ENCODE measurements at regions not wholly inside any gene's neighbourhood (a gene's known extent, or its start where the extent isn't known, plus 50 kb on each side); places are given as distances from the start of the nearest gene placed in this dataset.

- TF ChIP-seq POLR2AphosphoS5 (IDR thresholded peaks at IDR 0.05; ENCODE audit: borderline replicate concordance, low read depth, low read length): no peak
- no peak for TF ChIP-seq EZH2 (IDR thresholded peaks at IDR 0.05)
- TF ChIP-seq FOXP2 (optimal IDR thresholded peaks at IDR 0.05; ENCODE audit: control extremely low read depth, extremely low read length, insufficient read depth): no peak
Measured at GRCh38 chr20:6333110-6333509, 210.3 kb upstream of the FERMT1 start.
